ENCODE measurements at regions not wholly inside any gene's neighbourhood (a gene's known extent, or its start where the extent isn't known, plus 50 kb on each side); places are given as distances from the start of the nearest gene placed in this dataset.
"Not testable (repeated sequence)": the region's sequence is repeated elsewhere in the genome, so short reads cannot be mapped to it uniquely, and the experiment has no call there.

GRCh38 chr14:84929834-84930233 lies 600.1 kb upstream of the FLRT2 start:
- H3K4me2 ChIP-seq (ENCODE audit: low read length), result no peak overlapping the region
- no peak overlapping the region for H3K27ac ChIP-seq (ENCODE audit: low read depth, low read length, poor library complexity, severe bottlenecking)
- no peaks in the 10 kb centered on the region for H3K79me2 ChIP-seq (ENCODE audit: insufficient read depth, low read depth, low read length)
- no peaks in the 10 kb centered on the region for H3K4me1 ChIP-seq (ENCODE audit: insufficient read depth, low read length, poor library complexity, severe bottlenecking)
- TF ChIP-seq CTCF (conservative IDR thresholded peaks at IDR 0.05; ENCODE audit: low read length) (no peak), EZH2phosphoT487 (IDR thresholded peaks at IDR 0.05; ENCODE audit: borderline replicate concordance, low read depth, low read length) (no peak)
- no peak for DNase-seq (ENCODE audit: low spot score)
- intact Hi-C loops (cut with micrococcal nuclease; ENCODE audit: unreplicated experiment), result no loop called here
- no peaks in the 10 kb centered on the region for H3K9me3 ChIP-seq (ENCODE audit: low read length)
- CTCF ChIA-PET (ENCODE audit: unreplicated experiment), result no interaction called here
- H4K20me1 ChIP-seq (ENCODE audit: insufficient read depth, low read length), result no peaks in the 10 kb centered on the region
- no peak overlapping the region for H2AFZ ChIP-seq (ENCODE audit: low read length)
- H3K36me3 ChIP-seq (ENCODE audit: insufficient read depth, low read length), result no peaks in the 10 kb centered on the region
- H3K4me3 ChIP-seq (ENCODE audit: low read depth, low read length, poor library complexity, severe bottlenecking), result no peak overlapping the region
- POLR2A ChIA-PET, result no interaction called here
- no peaks in the 10 kb centered on the region for H3K9me2 ChIP-seq (ENCODE audit: insufficient read depth, low read length)
- no TSS peak for BruUV-seq (replicated peaks)

GRCh38 chr14:84937016-84937415 lies 592.9 kb upstream of the FLRT2 start:
- POLR2A ChIA-PET, result interaction anchor here (0.5 to 0.6 kb wide), 2 partner anchors 306 to 789 kb away, joined by 3 to 5 read pairs; no protein-coding TSS in a partner anchor
- Histone ChIP-seq H2AFZ (ENCODE audit: low read length) (no peak overlapping the region), H3K79me2 (ENCODE audit: insufficient read depth, low read depth, low read length) (no peaks in the 10 kb centered on the region), H3K4me1 (ENCODE audit: insufficient read depth, low read length, poor library complexity, severe bottlenecking) (no peaks in the 10 kb centered on the region), H3K4me3 (ENCODE audit: low read depth, low read length, poor library complexity, severe bottlenecking) (no peak overlapping the region), H3K27ac (ENCODE audit: low read depth, low read length, poor library complexity, severe bottlenecking) (no peak overlapping the region), H3K9me2 (ENCODE audit: insufficient read depth, low read length) (no peaks in the 10 kb centered on the region), H3K36me3 (ENCODE audit: insufficient read depth, low read length) (no peaks in the 10 kb centered on the region), H3K4me2 (ENCODE audit: low read length) (no peak overlapping the region), H3K9me3 (ENCODE audit: low read length) (no peaks in the 10 kb centered on the region), H4K20me1 (ENCODE audit: insufficient read depth, low read length) (no peaks in the 10 kb centered on the region)
- intact Hi-C loops (cut with micrococcal nuclease; ENCODE audit: unreplicated experiment), result no loop called here
- no TSS peak for BruUV-seq (replicated peaks)
- CTCF ChIA-PET (ENCODE audit: unreplicated experiment), result no interaction called here
- TF ChIP-seq EZH2phosphoT487 (IDR thresholded peaks at IDR 0.05; ENCODE audit: borderline replicate concordance, low read depth, low read length) (no peak), CTCF (conservative IDR thresholded peaks at IDR 0.05; ENCODE audit: low read length) (no peak)
- no peak for DNase-seq (ENCODE audit: low spot score)

- H4K20me1 ChIP-seq (ENCODE audit: insufficient read depth, low read length), result no peaks in the 10 kb centered on the region
- BruUV-seq (replicated peaks), result no TSS peak
- no peaks in the 10 kb centered on the region for H3K79me2 ChIP-seq (ENCODE audit: insufficient read depth, low read depth, low read length)
- H3K4me1 ChIP-seq (ENCODE audit: insufficient read depth, low read length, poor library complexity, severe bottlenecking), result no peaks in the 10 kb centered on the region
- TF ChIP-seq EZH2phosphoT487 (IDR thresholded peaks at IDR 0.05; ENCODE audit: borderline replicate concordance, low read depth, low read length) (no peak), CTCF (conservative IDR thresholded peaks at IDR 0.05; ENCODE audit: low read length) (no peak)
- H3K4me2 ChIP-seq (ENCODE audit: low read length), result no peak overlapping the region
- ChIA-PET POLR2A (no interaction called here), CTCF (ENCODE audit: unreplicated experiment) (no interaction called here)
- no peaks in the 10 kb centered on the region for H3K9me3 ChIP-seq (ENCODE audit: low read length)
- H3K9me2 ChIP-seq (ENCODE audit: insufficient read depth, low read length), result no peaks in the 10 kb centered on the region
- intact Hi-C loops (cut with micrococcal nuclease; ENCODE audit: unreplicated experiment), result no loop called here
- no peaks in the 10 kb centered on the region for H3K36me3 ChIP-seq (ENCODE audit: insufficient read depth, low read length)
- H3K4me3 ChIP-seq (ENCODE audit: low read depth, low read length, poor library complexity, severe bottlenecking), result no peak overlapping the region
- no peak overlapping the region for H2AFZ ChIP-seq (ENCODE audit: low read length)
- no peak overlapping the region for H3K27ac ChIP-seq (ENCODE audit: low read depth, low read length, poor library complexity, severe bottlenecking)
- no peak for DNase-seq (ENCODE audit: low spot score)
These were observed 592.5 kb upstream of the FLRT2 start for GRCh38 chr14:84937449-84937848.

- H3K36me3 ChIP-seq (ENCODE audit: insufficient read depth, low read length); H3K4me2 ChIP-seq (ENCODE audit: low read length); BruUV-seq (replicated peaks); POLR2A ChIA-PET; intact Hi-C loops (cut with micrococcal nuclease; ENCODE audit: unreplicated experiment); H4K20me1 ChIP-seq (ENCODE audit: insufficient read depth, low read length); H2AFZ ChIP-seq (ENCODE audit: low read length); H3K4me3 ChIP-seq (ENCODE audit: low read depth, low read length, poor library complexity, severe bottlenecking); H3K79me2 ChIP-seq (ENCODE audit: insufficient read depth, low read depth, low read length); H3K9me2 ChIP-seq (ENCODE audit: insufficient read depth, low read length); CTCF ChIA-PET (ENCODE audit: unreplicated experiment); H3K9me3 ChIP-seq (ENCODE audit: low read length); DNase-seq (ENCODE audit: low spot score); H3K27ac ChIP-seq (ENCODE audit: low read depth, low read length, poor library complexity, severe bottlenecking); H3K4me1 ChIP-seq (ENCODE audit: insufficient read depth, low read length, poor library complexity, severe bottlenecking): not testable (repeated sequence)
These were observed 585.0 kb upstream of the FLRT2 start for GRCh38 chr14:84944901-84945300.

All from OCI-LY7 (cell line).